ENCODE measurements at regions not wholly inside any gene's neighbourhood (a gene's known extent, or its start where the extent isn't known, plus 50 kb on each side); places are given as distances from the start of the nearest gene placed in this dataset.

- no peak for TF ChIP-seq CTCF (IDR thresholded peaks at IDR 0.05; ENCODE audit: poor library complexity, severe bottlenecking)
- no peaks in the 10 kb centered on the region for H3K27me3 ChIP-seq (ENCODE audit: insufficient read depth, poor library complexity, severe bottlenecking)
- ATAC-seq (ENCODE audit: low read depth), result no peak
- H3K4me1 ChIP-seq (ENCODE audit: insufficient read depth, poor library complexity, severe bottlenecking), result no peaks in the 10 kb centered on the region
- no peak overlapping the region for H3K4me3 ChIP-seq (ENCODE audit: severe bottlenecking)
- DNase-seq (ENCODE audit: low spot score), result no peak
- no peaks in the 10 kb centered on the region for H3K9me3 ChIP-seq (ENCODE audit: severe bottlenecking)
- H3K36me3 ChIP-seq (ENCODE audit: low read depth), result no peaks in the 10 kb centered on the region
- H3K27ac ChIP-seq (ENCODE audit: poor library complexity, severe bottlenecking), result no peak overlapping the region
Observed at GRCh38 chr10:43978936-43979335, 330.3 kb upstream of the ZNF32 start.

GRCh38 chr10:43978091-43978490 lies 329.4 kb upstream of the ZNF32 start:
- Histone ChIP-seq H3K36me3 (ENCODE audit: low read depth) (no peaks in the 10 kb centered on the region), H3K4me1 (ENCODE audit: insufficient read depth, poor library complexity, severe bottlenecking) (no peaks in the 10 kb centered on the region), H3K4me3 (ENCODE audit: severe bottlenecking) (no peak overlapping the region), H3K27ac (ENCODE audit: poor library complexity, severe bottlenecking) (no peak overlapping the region), H3K27me3 (ENCODE audit: insufficient read depth, poor library complexity, severe bottlenecking) (no peaks in the 10 kb centered on the region), H3K9me3 (ENCODE audit: severe bottlenecking) (no peaks in the 10 kb centered on the region)
- ATAC-seq (ENCODE audit: low read depth) (no peak), DNase-seq (ENCODE audit: low spot score) (no peak)
- TF ChIP-seq CTCF (IDR thresholded peaks at IDR 0.05; ENCODE audit: poor library complexity, severe bottlenecking), result no peak

GRCh38 chr10:43976292-43976691 lies 327.6 kb upstream of the ZNF32 start:
- Histone ChIP-seq H3K27ac (ENCODE audit: poor library complexity, severe bottlenecking) (no peak overlapping the region), H3K27me3 (ENCODE audit: insufficient read depth, poor library complexity, severe bottlenecking) (no peaks in the 10 kb centered on the region), H3K36me3 (ENCODE audit: low read depth) (no peaks in the 10 kb centered on the region), H3K9me3 (ENCODE audit: severe bottlenecking) (no peaks in the 10 kb centered on the region), H3K4me3 (ENCODE audit: severe bottlenecking) (no peak overlapping the region), H3K4me1 (ENCODE audit: insufficient read depth, poor library complexity, severe bottlenecking) (no peaks in the 10 kb centered on the region)
- TF ChIP-seq CTCF (IDR thresholded peaks at IDR 0.05; ENCODE audit: poor library complexity, severe bottlenecking), result no peak
- ATAC-seq (ENCODE audit: low read depth), result no peak
- no peak for DNase-seq (ENCODE audit: low spot score)

GRCh38 chr10:43973801-43974200 lies 325.1 kb upstream of the ZNF32 start:
- DNase-seq (ENCODE audit: low spot score) (no peak), ATAC-seq (ENCODE audit: low read depth) (no peak)
- no peak for TF ChIP-seq CTCF (IDR thresholded peaks at IDR 0.05; ENCODE audit: poor library complexity, severe bottlenecking)
- Histone ChIP-seq H3K9me3 (ENCODE audit: severe bottlenecking) (no peaks in the 10 kb centered on the region), H3K4me1 (ENCODE audit: insufficient read depth, poor library complexity, severe bottlenecking) (no peaks in the 10 kb centered on the region), H3K4me3 (ENCODE audit: severe bottlenecking) (no peak overlapping the region), H3K27ac (ENCODE audit: poor library complexity, severe bottlenecking) (no peak overlapping the region), H3K36me3 (ENCODE audit: low read depth) (no peaks in the 10 kb centered on the region), H3K27me3 (ENCODE audit: insufficient read depth, poor library complexity, severe bottlenecking) (no peaks in the 10 kb centered on the region)

- H3K9me3 ChIP-seq (ENCODE audit: severe bottlenecking), result no peaks in the 10 kb centered on the region
- DNase-seq (ENCODE audit: low spot score) (no peak), ATAC-seq (ENCODE audit: low read depth) (no peak)
- H3K27ac ChIP-seq (ENCODE audit: poor library complexity, severe bottlenecking), result no peak overlapping the region
- H3K27me3 ChIP-seq (ENCODE audit: insufficient read depth, poor library complexity, severe bottlenecking), result no peaks in the 10 kb centered on the region
- no peak for TF ChIP-seq CTCF (IDR thresholded peaks at IDR 0.05; ENCODE audit: poor library complexity, severe bottlenecking)
- no peak overlapping the region for H3K4me3 ChIP-seq (ENCODE audit: severe bottlenecking)
- no peaks in the 10 kb centered on the region for H3K36me3 ChIP-seq (ENCODE audit: low read depth)
- no peaks in the 10 kb centered on the region for H3K4me1 ChIP-seq (ENCODE audit: insufficient read depth, poor library complexity, severe bottlenecking)
Observed at GRCh38 chr10:43972976-43973647, 324.4 kb upstream of the ZNF32 start.

Measured in RWPE2 (cell line).